GM19463 (cell line): ENCODE measurements at regions not wholly inside any gene's neighbourhood (a gene's known extent, or its start where the extent isn't known, plus 50 kb on each side); places are given as distances from the start of the nearest gene placed in this dataset.
"Not testable (repeated sequence)": the region's sequence is repeated elsewhere in the genome, so short reads cannot be mapped to it uniquely, and the experiment has no call there.

Experiments
- ATAC-seq: cut with Tn5 transposase; IDR thresholded peaks from one replicate; pipeline ENCODE4 v1.9.1; 2021; ENCODE audit warnings: mild to moderate bottlenecking, moderate library complexity; ENCODE audit not compliant: unreplicated experiment

GRCh38 chr3:106071306-106071705 is 202.5 kb upstream of the CBLB start:
- ATAC-seq, result no peak

- ATAC-seq, result not testable (repeated sequence)
Observed at GRCh38 chr3:106072596-106072995, 203.8 kb upstream of the CBLB start.

GRCh38 chr3:106073806-106074205 is 205.0 kb upstream of the CBLB start:
- not testable (repeated sequence) for ATAC-seq

- not testable (repeated sequence) for ATAC-seq
Observed at GRCh38 chr3:106075731-106076130, 206.9 kb upstream of the CBLB start.

DNA sequence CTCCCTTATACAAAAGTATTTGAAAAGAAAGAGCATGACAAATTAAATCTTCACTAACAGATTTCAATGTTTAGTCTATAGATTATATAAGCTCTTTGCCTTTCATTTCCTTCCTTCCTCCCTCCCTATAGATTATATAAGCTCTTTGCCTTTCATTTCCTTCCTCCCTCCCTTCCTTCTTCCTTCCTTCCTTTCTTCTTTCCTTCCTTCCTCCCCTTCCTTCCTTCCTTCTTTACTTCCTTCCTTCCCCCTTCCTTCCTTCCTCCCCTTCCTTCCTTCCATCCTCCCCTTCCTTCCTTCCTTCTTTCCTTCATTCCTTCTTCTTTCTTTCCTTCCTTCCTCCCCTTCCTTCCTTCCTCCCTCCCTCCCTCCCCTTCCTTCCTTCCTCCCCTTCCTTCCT is 209.8 kb upstream of the CBLB start:
- ATAC-seq, result no peak

GRCh38 chr3:106082616-106083015 is 213.8 kb upstream of the CBLB start:
- ATAC-seq, result no peak

GRCh38 chr3:106083207-106083606 is 214.4 kb upstream of the CBLB start:
- ATAC-seq, result no peak

DNA sequence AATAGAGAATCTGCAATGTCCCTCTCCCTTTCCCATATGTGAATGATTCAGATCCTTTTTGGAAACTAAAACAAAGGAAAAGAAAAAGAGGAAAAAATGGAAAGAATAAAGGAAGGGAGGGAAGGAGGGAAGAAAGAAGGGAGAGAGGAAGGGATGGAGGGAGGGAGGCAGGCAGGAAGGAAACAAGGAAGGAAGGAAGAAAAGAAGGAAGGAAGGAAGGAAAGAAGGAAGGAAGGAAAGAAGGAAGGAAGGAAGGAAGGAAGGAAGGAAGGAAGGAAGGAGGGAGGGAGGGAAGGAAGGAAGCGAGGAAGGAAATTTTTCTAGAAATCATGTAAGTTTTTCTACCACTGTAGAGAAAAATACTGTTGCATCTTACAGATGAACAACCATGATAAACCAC is 215.0 kb upstream of the CBLB start:
- no peak for ATAC-seq

GRCh38 chr3:106086038-106086437 is 217.2 kb upstream of the CBLB start:
- ATAC-seq, result no peak

GRCh38 chr3:106086636-106087035 is 217.8 kb upstream of the CBLB start:
- no peak for ATAC-seq

DNA sequence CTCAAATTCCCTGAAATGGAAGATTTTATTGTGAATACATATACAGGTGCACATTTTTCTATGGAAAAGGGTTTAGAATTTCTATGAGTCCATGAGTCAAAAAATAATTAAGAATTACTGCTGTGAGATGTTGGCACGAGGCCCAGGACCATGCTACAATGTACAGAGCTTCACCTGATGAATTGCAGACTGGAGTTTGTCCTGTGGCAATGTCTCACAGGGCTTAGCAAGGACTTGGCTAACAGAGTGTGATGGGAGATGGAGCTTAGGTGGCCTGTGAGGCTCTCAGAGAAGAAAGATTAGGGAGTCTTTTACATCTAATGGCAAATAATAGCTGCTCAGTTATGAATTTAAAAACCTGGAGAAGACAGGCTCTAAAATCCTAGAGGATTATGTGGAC is 219.5 kb upstream of the CBLB start:
- ATAC-seq, result no peak

DNA sequence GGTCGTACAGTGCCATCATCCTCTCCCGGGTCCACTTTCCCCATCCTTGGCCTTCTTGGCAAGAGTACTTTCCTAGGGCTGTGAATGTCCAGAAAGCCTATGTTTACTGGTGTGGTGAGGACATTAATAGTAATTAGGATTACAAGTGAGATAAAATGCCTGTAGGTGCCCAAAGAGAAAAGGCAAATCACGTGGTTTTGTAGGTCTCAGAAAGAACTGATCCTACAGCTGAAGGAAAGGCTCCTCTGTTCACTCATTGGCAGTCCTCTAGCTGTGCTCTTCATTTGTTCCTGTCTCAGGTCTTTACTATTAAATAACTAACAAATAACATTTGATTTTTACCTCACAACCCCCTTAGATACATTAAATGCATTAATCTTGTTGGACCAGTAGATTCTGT is 220.1 kb upstream of the CBLB start:
- peak; percentile 42 for ATAC-seq

DNA sequence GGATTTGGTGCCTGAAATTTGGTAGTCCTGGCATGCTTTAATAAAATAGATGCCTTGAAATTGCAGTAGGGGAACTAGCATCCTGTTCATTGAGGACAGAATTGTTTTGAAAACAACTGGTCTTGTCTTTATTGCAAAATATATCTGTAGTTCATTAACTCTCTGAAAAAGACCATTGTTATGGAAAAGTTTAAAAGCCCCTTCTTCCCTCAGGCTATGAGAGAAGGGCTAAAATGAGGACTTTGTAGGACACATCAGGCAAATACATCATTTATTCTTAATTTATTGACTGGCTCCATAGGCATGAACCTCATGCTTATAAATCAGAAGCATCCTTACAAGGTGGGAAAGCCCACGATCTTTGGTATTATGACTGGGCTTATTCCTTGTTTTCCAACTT is 221.0 kb upstream of the CBLB start:
- ATAC-seq, result no peak

- ATAC-seq, result no peak
Observed at GRCh38 chr3:106092792-106093191, 224.0 kb upstream of the CBLB start.

DNA sequence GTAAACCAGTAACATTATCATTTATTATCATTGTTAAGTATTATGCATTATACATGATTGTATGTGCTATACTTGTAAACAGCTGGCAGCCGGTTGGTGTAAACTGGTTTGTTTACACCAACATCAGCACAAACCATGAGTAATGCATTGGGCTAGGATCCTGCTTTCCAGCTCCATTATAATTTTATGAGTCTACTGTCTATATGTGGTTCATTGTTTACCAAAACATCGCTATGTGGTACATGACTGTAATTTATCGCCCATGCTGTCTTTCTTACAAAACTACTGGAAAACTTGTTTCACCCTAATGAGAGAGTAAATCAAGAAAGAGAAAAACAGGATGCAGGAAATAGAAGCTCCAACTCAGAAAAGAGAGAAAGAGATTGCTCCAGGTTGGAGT is 224.8 kb upstream of the CBLB start:
- no peak for ATAC-seq

DNA sequence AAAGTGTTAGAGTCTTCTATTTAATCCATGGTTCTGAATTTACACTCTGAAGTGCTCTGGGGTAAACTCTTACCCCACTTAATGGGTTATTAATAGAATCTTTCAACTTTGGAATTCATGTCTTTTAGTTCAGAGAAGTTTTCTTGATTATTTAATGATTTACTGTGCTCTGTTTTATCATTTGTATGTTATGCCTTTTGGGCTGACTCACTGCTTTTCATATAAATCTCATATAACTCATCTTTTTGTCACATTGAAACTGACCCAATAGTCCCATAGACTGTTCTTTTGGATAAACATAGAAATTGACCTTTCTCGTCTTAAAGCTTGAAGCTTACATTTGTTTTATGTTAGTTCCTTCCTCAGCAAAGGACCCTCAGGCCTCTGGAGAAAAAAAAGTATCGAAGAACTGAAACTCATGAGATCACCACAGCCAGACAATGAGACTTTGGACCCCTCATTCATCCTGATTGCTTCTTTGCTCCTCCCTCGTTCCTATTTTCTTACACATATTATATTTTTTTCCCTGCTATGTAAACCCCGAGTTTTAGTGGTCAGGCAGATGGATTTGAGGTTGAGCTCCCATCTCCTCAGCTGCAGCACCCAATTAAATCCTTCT is 229.1 kb upstream of the CBLB start:
- no peak for ATAC-seq

GRCh38 chr3:106103383-106103782 is 234.6 kb upstream of the CBLB start:
- no peak for ATAC-seq

- no peak for ATAC-seq
Observed at GRCh38 chr3:106104078-106104477, 235.3 kb upstream of the CBLB start.

DNA sequence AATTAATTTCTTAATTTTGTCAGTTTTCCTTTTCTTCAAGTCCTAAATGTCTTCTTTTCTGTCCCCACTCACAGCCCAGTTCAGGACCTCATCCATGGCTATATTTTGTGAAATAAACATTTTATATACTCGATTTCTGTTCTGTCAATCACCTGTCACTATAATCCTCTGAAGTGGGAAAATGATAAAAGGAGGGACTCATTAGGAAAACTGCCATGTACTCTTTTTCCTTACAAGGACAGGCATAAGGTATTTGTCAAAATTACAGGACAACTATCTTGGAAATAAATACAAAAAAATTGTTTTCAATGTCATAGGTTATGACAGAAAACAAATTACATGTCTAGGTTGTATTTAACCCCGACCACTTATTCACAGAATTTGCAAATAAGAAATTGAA is 240.1 kb upstream of the CBLB start:
- ATAC-seq, result no peak

DNA sequence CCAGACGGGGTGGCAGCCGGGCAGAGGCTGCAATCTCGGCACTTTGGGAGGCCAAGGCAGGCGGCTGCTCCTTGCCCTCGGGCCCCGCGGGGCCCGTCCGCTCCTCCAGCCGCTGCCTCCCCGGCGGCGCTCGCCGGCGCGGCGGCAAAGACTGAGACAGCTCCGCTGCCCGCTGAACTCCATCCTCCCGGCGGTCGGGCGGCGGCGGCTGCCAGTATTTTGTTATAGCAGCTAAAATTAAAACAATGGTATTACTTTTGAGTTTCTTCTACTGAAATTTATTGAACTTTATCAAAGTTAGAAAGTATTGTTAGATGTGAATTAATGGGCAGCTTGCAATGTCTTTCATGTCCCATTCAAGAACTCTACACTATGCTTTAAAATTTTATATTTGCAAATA is 243.7 kb upstream of the CBLB start:
- not testable (repeated sequence) for ATAC-seq

DNA sequence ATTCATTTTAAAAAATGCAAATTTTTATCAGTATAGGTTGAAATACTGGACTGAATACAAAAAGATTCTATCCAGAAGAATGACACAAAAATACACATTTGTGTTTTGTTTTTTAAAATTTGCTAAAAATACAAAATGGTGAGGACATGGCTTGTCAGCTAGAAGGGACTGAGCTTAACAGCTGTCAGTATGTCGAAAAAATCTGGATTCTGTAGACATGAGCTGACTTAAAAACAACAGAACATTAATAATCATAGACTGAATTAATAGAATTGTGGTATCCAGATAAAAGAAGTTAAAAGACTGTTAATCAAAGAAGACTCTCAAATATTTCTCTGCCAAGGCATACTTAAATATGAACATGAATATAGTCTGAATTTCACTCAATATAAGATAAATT is 244.9 kb upstream of the CBLB start:
- no peak for ATAC-seq

- ATAC-seq, result no peak
Observed at GRCh38 chr3:106114220-106114619, 245.4 kb upstream of the CBLB start.

DNA sequence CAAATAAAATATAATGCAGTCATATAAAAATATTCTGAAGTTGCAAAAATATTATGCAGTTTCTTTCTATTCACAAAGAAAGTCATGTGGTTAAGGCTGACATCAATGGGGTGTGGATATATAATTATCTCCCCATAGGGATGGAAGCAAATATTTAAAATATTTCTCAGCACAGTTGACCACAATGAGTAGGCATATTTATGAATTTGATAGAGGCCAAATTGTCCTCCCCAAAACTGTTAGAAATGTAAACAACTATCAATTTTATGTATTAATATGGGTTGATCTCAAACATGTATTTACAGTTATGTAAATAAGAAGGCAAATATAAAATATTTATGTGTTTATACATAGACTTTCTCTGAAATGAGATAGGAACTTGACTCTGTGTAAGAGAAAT is 246.0 kb upstream of the CBLB start:
- ATAC-seq, result no peak
